DMS53 treated with DMSO at 0.1 percent for 48 hours (cell line): ENCODE measurements at regions not wholly inside any gene's neighbourhood (a gene's known extent, or its start where the extent isn't known, plus 50 kb on each side); places are given as distances from the start of the nearest gene placed in this dataset.

Experiments
- DNase-seq: peaks from one replicate; lab custom pipeline; 2025; ENCODE audit not compliant: unreplicated experiment; lab: John Stamatoyannopoulos, UW

DNA sequence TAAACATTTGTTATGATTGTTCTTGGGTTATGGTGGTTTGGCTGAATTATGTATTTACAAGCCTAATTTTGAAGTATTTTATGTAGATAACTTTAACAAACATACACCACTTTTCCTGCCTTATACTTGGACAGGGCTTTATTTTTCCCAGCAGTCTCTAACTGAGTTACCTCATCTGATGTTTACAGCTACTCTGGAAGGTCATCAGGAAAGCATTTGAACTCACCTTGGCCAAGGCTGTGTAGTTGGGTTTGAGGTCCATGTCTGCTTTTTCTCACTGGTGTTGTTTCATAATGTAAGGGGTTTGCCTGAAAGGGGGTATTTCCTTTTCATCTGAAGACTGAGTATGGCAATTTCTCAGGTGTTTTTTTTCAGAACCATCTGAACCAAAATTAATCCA lies 193.5 kb downstream of the RWDD3 start:
- no peak for DNase-seq

DNA sequence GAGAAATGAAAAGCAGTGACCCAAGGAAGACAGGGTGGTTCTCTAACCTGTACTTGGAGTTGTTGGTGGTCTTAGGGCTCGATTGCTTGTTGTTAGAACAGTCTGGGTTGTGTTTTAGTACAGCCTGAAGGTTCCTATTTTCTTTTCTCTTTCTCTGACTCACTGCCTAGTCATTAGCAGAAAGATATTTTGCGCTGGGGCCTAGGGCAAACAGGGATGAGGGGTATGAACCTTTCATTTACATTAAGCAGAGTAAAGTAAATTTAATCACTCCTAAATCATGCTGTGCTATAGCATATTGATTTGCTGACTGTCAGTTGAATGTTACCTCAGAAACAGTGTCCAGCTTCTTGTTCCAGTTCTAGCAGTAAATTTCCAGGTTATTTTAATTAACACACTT lies 197.2 kb downstream of the RWDD3 start:
- DNase-seq, result no peak

DNA sequence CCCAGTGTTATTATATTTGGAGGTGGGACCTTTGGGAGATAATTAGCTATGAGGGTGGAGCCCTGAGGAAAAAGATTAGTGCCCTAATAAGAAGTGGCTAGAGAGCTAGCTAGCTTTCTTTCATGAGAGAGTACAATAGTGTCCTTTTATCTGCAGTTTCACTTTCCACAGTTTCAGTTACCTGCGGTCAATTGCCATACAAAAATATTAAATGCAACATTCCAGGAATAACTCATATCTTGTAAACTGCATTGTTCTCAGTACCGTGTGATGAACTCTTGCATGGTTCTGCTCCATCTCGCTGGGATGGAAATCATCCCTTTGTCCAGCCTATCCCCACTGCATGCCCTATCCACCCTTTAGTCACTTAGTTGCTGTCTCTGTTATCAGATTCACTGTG lies 201.6 kb downstream of the RWDD3 start:
- no peak for DNase-seq

DNA sequence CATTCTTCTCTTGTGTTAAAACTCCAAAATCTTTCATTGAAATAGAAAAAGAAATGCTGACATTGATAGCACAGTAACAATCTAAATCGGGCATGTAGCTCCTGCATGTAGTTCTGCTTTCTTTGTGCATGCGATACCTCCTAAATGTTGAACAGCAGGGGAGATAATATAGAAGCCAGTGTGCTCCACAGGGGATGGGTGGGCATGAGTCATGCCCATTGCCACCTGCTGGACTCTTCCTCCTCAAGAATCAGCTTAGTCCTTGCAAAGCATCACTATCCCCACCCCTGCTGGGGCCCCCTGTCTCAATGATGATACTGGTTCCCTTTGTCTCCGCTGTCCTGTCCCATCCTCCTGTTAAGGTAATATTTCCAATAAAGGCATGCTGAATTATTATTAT lies 203.0 kb downstream of the RWDD3 start:
- no peak for DNase-seq

DNA sequence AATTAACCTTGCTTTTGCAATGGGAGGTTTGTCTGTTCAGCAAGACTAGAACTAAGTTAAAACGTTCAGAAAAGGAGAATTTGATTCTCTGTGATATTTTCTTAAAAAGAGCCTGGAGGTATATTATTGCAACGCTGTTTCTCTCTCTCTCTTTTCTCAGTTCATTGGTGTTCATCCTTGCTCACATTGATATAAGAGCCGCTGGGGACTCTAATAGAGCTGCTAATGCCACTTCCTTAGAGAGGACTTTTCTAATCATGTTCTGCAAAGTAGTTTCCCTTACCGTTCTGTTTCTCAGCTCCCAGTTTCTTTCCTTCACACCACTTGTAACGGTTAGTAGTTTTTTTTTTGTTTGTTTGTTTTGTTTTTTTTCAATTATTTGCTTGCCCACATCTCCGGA lies 203.8 kb downstream of the RWDD3 start:
- DNase-seq, result no peak

DNA sequence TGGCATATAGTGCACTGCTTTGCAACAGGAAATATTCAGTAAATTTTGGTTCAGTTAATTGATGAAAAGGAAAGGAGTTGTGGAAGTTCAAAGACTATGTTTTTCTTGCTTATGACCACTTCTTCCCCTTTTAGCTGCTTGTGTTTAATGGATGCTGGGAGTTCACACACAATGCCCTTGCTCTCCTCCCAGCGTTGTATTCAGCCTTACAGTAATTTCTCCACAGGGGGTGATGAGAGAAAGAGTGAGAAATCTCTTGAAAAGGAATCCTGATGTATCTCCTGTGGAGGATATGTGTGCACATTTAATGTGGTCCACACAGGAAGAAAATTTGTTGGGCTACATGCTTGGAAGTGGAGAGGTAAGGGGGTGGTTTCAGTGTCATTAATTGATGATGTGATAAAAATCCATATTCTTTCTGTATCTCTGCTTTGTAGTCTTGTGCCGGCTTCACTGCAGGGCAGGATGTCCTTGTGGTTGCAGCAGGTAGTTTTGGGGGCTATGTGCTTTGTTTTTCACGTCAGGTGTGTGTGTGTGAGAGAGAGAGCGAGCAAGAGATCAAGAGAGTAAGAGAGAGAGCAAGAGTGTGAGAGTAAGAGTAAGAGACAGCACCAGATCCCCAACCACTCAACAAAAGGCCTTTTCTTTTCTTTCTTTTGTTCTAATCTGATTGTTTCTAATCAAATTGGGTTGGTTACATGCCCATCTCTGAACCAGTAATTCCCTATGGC lies 204.4 kb downstream of the RWDD3 start:
- DNase-seq, result no peak

DNA sequence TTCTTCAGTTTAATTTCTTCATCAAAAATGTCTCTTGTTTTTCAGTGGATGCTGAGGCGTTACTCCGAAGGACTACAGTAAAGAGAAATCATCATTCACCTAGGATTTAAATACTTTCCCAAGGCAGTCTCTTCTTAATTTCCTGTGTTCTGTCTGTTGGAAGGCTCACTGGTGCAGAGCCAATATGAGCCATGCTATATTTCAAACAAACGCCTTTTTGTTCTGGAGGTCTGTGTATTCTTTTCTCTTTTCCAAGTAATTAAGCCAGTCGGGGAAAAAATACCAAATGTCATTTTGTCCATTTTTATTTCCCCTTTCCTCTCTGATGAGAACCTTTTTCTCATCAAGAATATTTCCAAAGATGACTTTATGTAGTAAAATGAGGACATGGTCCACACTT lies 206.5 kb downstream of the RWDD3 start:
- DNase-seq, result no peak

DNA sequence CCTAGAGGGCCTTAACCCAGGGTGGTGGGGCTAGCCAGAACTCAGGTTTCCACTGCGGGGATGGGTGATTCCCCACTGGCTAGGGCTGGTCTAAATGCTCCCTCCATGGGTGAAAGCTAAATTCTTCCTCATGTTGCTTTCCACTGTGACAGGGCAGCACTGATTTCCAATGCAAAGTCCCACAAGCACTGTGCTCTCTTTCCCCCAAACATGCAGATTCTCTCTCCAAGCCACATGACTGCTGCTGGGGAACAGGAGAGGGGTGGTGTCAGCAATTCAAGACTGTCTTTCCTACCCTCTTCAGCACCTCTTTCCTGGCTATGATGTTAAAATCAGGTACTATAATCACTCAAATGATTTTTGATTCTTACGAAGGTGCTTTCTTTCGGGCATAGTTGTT lies 215.5 kb downstream of the RWDD3 start:
- no peak for DNase-seq

DNA sequence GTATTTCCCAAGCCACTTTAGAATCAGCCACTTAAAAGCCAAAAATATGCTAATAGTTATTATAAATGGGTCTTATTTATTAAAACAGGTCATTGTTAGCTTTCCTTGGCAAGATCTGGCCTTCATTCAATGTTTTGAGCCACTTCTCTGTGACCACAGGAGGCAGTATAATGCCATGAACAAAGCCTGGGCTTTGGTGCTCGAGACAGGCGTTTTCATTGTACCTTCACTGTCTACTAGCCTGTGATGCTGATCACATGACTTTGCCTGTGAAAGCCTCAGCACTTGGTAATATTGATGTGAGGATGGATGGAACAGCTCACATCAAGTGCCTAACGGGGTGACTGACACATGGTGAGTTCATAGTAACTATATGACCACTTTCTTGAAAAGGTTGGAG lies 217.0 kb downstream of the RWDD3 start:
- DNase-seq, result peak; percentile 36

DNA sequence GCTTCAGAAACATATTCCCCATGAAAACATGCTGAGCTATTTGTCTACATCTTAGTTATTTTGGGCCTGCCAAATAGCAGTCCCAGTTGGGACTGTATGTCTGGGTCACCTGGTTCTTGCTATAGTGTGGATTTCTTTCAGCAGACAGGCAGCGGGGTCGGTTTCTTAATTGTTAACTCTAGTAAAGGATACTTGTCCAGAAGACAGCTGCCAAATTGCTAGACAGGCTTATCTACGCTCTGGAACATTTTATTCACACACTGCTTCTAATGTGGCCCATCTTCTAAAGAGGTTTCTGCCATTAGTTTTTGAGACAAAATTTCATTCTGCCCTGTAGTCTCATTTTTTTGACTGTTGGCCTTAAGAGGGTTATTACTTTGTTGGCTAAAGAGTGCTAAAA lies 217.9 kb downstream of the RWDD3 start:
- DNase-seq, result no peak

DNA sequence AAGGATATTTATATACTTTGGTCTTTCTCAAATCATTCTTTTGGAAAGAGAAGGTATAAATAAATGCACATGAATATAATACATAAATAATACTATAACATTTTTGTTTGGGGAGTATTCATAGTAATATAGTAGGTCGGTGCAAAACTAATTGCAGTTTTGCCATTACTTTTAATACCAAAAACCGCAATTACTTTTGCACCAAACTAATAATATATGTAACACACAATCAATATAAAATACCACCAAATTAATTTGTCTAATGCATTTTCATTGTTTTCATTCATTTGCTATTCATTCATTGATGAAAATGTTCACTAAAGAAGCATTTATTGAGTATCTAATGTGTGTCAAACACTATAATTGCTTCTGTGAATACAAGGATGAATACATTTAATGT lies 219.0 kb downstream of the RWDD3 start:
- no peak for DNase-seq

DNA sequence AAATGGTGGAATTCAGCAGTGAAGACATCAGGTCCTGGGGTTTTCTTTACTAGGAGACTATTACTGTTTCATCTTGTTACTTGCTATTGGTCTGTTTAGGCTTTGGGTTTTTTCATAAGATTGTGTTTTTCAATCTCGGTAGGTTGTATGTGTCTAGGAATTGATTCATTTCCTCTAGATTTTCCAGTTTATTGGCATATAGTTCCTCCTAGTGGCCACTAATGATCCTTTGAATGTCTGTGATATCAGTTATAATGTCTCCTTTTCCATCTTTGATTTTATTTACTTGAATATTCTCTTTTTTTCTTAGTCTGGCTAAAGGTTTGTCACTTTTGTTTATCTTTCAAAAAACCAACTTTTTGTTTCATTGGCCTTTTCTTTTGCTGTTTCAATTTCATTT lies 233.0 kb downstream of the RWDD3 start:
- peak; percentile 52 for DNase-seq

DNA sequence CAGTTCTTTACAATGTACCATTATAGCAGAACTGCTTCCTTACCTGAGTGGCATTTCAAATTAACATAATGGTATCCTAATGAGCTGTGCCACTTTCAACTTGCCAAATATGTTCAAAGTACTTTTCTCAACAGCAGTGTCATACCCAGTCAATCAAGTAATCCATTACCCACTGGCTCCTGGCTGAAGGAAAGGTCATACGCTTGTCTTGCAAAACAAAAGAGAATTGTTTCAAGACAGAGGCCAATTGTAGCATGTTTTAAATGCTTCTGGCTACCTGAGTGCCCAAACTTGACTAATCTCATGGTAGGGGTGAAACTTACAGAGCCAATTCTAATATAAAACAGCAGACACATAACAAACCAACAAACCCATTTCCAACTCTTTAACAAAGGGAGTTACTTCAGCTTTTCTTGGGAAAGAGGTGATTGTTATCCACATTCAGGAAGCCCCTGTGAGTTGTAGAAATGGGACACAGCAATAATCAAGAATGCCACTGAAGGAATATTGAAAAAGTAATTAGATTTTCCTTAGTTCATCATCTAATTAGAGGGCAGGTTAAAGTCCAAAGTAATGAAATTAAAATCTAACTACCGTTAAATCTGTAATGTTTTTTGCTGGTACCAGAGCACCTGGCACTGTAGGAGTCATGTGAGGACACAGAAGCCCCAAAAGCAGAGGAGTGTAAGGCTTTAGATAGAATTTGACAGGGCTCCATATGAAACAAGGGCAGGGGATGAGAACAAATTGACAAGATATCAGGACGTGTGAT lies 241.9 kb downstream of the RWDD3 start:
- DNase-seq, result no peak

DNA sequence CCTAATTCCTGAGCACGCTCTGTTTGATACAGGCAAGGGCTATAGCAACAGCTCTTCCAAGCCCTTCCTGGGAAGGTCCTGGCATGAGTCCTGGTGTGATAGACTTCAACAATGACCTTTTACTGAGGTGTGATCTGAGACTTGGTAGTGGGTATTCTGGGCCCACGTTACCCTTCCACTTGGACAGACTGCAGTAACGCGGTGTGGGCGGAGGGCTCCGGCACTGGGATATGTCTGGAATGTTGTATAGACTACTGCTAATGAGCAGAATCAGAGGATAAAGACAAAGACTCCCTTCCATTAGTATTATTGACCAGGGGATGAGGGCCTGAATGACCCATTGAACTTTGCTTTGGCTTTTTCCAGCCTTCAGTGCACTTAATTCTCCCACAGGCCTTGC lies 262.3 kb downstream of the RWDD3 start:
- no peak for DNase-seq

DNA sequence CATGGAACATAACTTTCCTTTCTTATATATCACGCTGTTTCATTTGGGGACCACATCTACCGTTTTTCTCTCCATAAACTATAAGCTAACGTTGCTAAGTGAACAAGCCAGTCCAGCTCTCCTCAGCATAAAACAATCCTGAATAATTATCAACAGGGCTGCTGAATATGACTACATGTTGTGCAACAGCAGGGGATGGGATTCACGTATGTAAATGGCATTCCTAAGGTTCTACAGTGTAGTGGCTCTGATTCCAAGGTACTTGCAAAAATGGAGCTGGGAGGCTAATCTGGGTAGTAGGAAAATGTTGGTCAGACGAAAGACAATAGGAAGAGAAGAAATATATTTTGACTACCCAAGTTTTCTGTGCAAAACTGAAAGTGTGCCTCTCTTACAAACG lies 262.8 kb downstream of the RWDD3 start:
- DNase-seq, result no peak

DNA sequence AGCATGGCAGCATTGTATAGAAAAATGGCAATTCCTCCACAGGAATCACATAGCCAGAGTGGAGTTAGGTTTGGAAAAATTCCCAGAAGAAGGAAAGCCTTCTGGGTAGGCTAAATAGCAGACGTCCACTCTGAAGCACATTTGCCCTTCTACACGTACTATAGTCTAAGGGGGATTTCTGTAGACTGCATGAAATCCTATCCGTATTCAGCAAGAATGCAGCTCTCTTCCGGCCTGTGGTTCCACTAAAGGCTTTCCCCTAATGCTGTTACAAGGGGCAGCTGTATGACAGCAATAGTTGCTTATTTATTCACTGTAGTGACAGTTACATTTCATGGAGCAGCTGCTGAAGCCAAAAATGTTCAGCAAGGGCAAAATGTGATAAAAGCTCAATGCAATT lies 263.6 kb downstream of the RWDD3 start:
- DNase-seq, result no peak

DNA sequence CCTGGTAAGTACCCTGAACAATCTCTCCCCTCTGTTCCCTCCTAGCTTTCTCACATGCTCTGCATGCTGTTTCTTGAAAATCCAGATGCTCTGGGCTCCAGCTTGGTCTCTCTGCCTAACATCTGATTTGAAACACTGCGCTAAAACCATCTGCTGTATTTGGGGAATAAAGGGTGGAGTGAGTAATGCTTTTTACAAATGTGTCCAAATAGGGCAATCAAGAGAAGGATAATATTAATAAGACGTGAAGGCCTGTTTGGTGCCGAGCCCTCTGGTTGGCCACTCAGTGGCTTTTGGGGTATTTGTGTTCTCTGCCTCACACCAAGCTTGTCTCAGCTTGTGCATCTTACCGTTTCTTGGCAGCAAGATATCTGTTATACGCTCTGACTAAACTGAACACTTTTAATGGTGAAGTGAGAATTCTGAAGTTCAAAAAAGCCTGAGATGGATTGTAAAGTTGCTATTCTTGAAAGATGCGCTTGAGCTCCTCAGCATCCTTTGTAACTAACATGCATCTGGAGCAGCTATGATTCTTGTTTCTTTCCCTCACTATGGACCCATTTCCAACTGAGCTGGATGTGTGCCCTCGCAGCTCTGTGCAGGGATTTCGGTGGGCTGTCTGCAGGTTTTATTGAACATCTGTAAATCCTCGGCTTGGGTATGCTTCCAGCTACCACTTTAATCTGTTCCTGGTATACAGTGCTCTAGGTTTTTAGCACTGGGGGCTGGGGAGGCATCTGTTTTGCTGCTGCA lies 269.4 kb downstream of the RWDD3 start:
- no peak for DNase-seq

DNA sequence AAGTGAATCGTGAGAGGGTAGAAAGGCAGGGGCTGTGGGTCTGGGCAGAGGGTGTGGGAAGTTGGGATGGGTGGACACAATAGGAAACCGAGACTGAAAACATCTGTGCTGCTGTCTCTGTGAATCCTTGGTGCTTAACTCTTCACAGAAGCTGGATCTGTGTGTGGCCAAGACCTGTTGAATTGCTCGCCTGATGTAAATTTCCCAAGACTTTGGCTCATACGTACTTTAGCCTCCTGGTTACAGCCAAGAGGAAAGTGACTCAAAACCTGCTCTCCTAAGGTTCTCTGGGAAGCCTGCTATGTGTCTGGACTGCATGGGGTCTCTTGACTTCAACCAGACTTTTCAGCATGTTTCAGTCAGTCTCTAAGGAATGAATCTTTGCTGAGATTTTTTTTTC lies 270.3 kb downstream of the RWDD3 start:
- DNase-seq, result no peak

DNA sequence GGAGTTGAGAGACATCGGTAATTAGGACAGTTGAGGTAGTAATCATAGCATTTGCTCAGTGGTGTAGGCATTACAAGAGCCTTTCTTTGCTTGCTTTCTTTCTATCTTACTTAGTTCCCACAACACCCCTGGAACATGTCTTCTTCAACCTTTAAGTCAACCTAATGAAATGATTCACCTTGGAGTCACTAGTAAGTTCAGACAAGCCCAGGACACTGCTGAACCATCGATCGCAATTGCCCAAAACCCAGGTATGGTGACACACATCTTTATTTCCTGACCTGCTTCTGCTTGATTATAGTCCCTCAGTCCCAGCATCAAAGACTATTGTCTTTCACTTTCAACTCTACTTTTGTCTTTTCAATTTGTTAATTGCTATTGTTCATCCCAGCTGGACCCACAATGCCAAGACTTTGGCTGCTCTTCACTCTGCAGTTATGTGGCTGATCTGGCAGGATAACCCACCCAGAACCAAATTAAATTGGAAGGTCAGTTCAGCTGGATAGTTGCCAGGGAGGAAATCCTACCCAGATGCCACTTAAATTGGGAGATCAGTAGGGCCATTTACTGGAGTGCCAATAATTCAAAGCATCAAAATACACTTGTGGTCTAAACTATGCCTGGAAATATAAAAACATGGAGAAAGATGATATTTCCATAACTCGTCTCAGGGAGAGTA lies 272.9 kb downstream of the RWDD3 start:
- DNase-seq, result no peak

DNA sequence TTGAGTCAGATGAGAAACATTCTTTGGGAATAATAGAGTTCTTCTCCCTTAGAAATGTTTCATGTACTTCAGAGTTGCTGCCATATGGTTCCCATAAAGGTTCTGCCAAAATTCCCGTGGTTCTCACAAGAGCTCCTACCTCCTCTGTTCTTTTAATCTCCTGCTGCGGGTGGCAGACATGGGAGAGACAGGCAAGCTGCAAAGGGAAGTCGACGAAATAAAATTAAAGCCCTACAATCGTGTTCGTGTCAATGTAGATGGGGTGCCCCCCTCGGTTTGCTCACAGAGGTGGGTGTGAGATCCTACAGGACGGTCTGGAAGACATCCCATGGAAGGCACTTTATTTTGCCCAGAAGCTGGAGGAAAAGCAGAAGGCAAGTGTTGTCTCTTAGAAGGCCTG lies 276.0 kb downstream of the RWDD3 start:
- DNase-seq, result no peak

DNA sequence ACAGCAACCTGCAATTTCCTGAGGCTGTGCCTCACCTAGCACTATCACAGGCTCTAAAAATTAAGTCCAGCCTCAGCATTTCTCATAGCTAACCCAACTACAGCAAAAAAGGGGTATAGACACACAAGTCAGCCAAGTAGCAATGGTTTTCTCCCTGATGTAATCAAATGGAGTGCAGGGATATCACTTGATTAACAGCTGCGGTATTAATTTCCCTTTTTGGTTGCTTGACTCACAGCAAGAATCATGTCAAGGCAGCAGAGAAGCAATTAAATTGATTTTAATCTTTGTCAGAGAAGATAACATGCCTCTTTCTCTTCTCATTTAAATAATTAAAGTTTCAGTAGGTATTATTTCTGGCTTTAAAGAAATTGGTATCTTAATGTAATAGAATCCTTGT lies 278.9 kb downstream of the RWDD3 start:
- no peak for DNase-seq

DNA sequence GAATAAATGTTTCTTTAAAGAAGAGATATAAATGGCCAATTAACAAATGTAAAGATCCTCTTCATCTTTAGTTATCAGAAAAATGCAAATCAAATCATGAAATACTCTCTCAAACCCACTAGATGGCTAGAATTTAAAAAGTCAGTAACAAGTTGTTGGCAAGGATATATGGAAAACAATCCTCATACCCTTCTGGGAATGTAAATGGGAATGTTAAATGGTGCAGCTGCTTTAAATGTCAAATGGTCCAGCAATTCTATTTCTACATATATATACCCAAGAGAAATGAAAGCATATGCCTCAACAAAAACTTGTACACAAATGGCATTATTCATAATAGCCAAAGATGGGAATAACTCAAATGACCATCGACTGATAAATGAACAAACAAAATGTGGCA lies 283.5 kb downstream of the RWDD3 start:
- no peak for DNase-seq
